B cell (primary cell): ENCODE measurements at regions not wholly inside any gene's neighbourhood (a gene's known extent, or its start where the extent isn't known, plus 50 kb on each side); places are given as distances from the start of the nearest gene placed in this dataset.
A peak's percentile ranks its signal among the peaks of the same experiment; 100 is the strongest.

Experiments used
- ATAC-seq: fragments of 200-7000 bp; cut with Tn5 transposase; one replicate; pipeline ENCODE4 v1.10.0; 2021; ENCODE audit warnings: low read depth, mild to moderate bottlenecking, moderate number of reproducible peaks, moderate library complexity
- CTCF ChIA-PET: fragments of 350-600 bp; sonication (Branson Sonifier 250); formaldehyde crosslinking; loops from one replicate; lab custom pipeline; 2021; ENCODE audit warnings: antibody characterized with exemption, inconsistent platforms; lab: Charles Lee
- POLR2A ChIA-PET: fragments of 350-600 bp; sonication (Branson Sonifier 250); formaldehyde crosslinking; loops from one replicate; lab custom pipeline; 2021; ENCODE audit warnings: antibody characterized with exemption; lab: Charles Lee
- DNase-seq: peaks from one replicate; pipeline ENCODE4 v3.0.0; 2013
- H2AFZ ChIP-seq: 2 replicates; pipeline ENCODE4 v1.6.1; 2012; ENCODE audit warnings: mild to moderate bottlenecking, low read depth, low read length; ENCODE audit not compliant: insufficient read depth, poor library complexity, severe bottlenecking
- H3K27ac ChIP-seq, 2 donors: 1 replicate in 1 of 2; 2 replicates in 1 of 2; pipeline ENCODE4 v1.5.1; 2012 to 2013; ENCODE audit warnings: low read length in 2 of 2, mild to moderate bottlenecking in 2 of 2, moderate library complexity in 1 of 2
- H3K27me3 ChIP-seq, 4 experiments: fragments of 200-600 bp in 1 of 4; sonication (generic) in 1 of 4; replicated peaks in 1 of 4; 1 replicate in 2 of 4; 2 replicates in 2 of 4; pipeline versions ENCODE4 v1.6.1 to v1.7.0; 2013 to 2016; ENCODE audit warnings: low read length in 3 of 4, mild to moderate bottlenecking in 2 of 4, mixed read lengths in 1 of 4, moderate library complexity in 1 of 4; ENCODE audit not compliant: insufficient read depth in 4 of 4, control insufficient read depth in 3 of 4; ENCODE audit errors: control extremely low read depth in 1 of 4
- H3K36me3 ChIP-seq, 2 experiments: replicated peaks in 1 of 2; 1 replicate in 1 of 2; 2 replicates in 1 of 2; pipeline versions ENCODE4 v1.6.1 to v1.7.1; 2013; ENCODE audit warnings: low read length in 1 of 2; ENCODE audit not compliant: insufficient read depth in 2 of 2, control insufficient read depth in 1 of 2; ENCODE audit errors: control extremely low read depth in 1 of 2, extremely low read depth in 1 of 2
- H3K4me1 ChIP-seq, 2 donors: fragments of 200-600 bp in 1 of 2; sonication (generic) in 1 of 2; 1 replicate in 1 of 2; 2 replicates in 1 of 2; pipeline versions ENCODE4 v1.5.1 to v1.6.1; 2013 to 2017; ENCODE audit warnings: low read length in 2 of 2; ENCODE audit not compliant: control insufficient read depth in 2 of 2, insufficient read depth in 2 of 2
- H3K4me2 ChIP-seq: replicated peaks from 2 replicates; pipeline ENCODE3; 2012; ENCODE audit warnings: mild to moderate bottlenecking, low read depth, low read length; ENCODE audit not compliant: poor library complexity, severe bottlenecking
- H3K4me3 ChIP-seq, 5 experiments: fragments of 200-600 bp in 1 of 5; sonication (generic) in 1 of 5; 1 replicate in 3 of 5; 2 replicates in 2 of 5; pipeline versions ENCODE4 v1.5.1 to v1.7.0; 2011 to 2016; ENCODE audit warnings: low read length in 4 of 5, mild to moderate bottlenecking in 4 of 5, low read depth in 2 of 5, control low read depth in 1 of 5, moderate library complexity in 1 of 5; ENCODE audit not compliant: insufficient read depth in 1 of 5; ENCODE audit errors: control extremely low read depth in 1 of 5, extremely low read depth in 1 of 5
- H3K79me2 ChIP-seq: fragments of 200-600 bp; sonication (generic); one replicate; pipeline ENCODE4 v1.6.0; 2016; ENCODE audit warnings: low read length; ENCODE audit not compliant: control insufficient read depth, insufficient read depth
- H3K9ac ChIP-seq: fragments of 200-600 bp; sonication (generic); 2 replicates; pipeline ENCODE4 v1.6.1; 2017; ENCODE audit warnings: mild to moderate bottlenecking, low read length, moderate library complexity
- H3K9me3 ChIP-seq, 3 donors: one replicate each; pipeline versions ENCODE4 v1.6.1 to v1.7.1; 2013; ENCODE audit warnings: low read length in 2 of 3; ENCODE audit not compliant: control insufficient read depth in 2 of 3, insufficient read depth in 1 of 3; ENCODE audit errors: control extremely low read depth in 1 of 3
- H4K20me1 ChIP-seq: 2 replicates; pipeline ENCODE4 v1.6.0; 2012; ENCODE audit warnings: mild to moderate bottlenecking, low read length; ENCODE audit not compliant: insufficient read depth, control insufficient read depth, poor library complexity, severe bottlenecking
- H3K27ac Mint-ChIP-seq: one replicate; pipeline ENCODE4 v1.8.0; 2021; ENCODE audit warnings: mixed read lengths
- H3K27me3 Mint-ChIP-seq: one replicate; pipeline ENCODE4 v1.8.0; 2021; ENCODE audit warnings: mixed read lengths
- H3K4me1 Mint-ChIP-seq: one replicate; pipeline ENCODE4 v1.8.0; 2021; ENCODE audit warnings: mixed read lengths
- H3K4me3 Mint-ChIP-seq: one replicate; pipeline ENCODE4 v1.8.0; 2021; ENCODE audit warnings: mixed read lengths
- H3K9me3 Mint-ChIP-seq: one replicate; pipeline ENCODE4 v1.8.0; 2022; ENCODE audit warnings: mixed read lengths; ENCODE audit not compliant: insufficient read depth
- EZH2 ChIP-seq: IDR thresholded peaks from 2 replicates; pipeline ENCODE4 v1.6.1; 2012; ENCODE audit warnings: borderline replicate concordance, low read depth, mild to moderate bottlenecking, moderate library complexity, low read length; ENCODE audit not compliant: insufficient read depth, poor library complexity, severe bottlenecking
- WGBS: methylation state at CpG from one replicate; pipeline ENCODE4 v1.1.5; 2013; ENCODE audit warnings: missing lambda C conversion rate; ENCODE audit not compliant: insufficient coverage; 5-methylcytosine and 5-hydroxymethylcytosine counted together
- intact Hi-C: fragments of 100-400 bp; cut with micrococcal nuclease; formaldehyde crosslinking; loops from one replicate; pipeline ENCODE4 v1.10.0; 2022
- TF ChIP-seq, protein P1 (sequence below): fragments of 200-600 bp; IDR thresholded peaks from one replicate; pipeline ENCODE4 v1.8.0; 2022; ENCODE audit warnings: antibody characterized with exemption, mild to moderate bottlenecking

DNA sequence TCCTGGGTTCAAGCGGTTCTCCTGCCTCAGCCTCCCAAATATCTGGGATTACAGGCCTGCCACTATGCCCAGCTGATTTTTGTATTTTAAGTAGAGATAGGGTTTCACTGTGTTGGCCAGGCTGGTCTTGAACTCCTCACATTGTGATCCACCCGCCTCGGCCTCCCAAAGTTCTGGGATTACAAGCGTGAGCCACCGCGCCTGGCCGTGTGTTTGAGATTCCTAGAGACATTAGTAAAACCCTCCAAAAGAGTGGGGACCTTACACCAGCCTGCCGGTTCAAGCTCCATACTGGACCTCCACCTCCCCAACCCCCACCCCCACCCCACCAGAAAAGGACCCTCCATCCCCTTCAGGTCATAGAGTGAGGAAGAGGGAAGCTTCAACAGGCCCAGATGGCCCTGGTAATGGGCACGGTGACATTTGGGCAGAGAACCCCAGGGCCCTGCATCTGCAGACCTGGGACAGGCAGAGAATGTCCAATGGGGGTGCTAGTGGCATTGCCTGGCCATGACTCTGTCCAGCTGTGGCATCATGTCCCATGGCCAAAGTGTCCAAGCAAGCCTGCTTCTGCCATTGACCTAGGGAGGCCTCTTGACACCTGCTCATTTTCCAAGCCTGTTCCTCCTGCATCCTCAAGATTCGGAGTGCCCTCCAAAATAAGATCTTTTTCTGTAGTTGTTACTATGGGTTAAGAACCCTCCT, 108.9 kb upstream of the KLF13 start:
- Mint-ChIP-seq H3K9me3 (no peaks in the 10 kb centered on the region), H3K4me1 (peaks cover 28% of the 10 kb centered on the region), H3K27me3 (no peaks in the 10 kb centered on the region), H3K27ac (peak overlapping the region; percentile 51), H3K4me3 (no peak overlapping the region)
- ATAC-seq = no peak
- no peak overlapping the region for H3K4me3 ChIP-seq
- no peaks in the 10 kb centered on the region for H3K9me3 ChIP-seq
- H3K4me2 ChIP-seq = no peak overlapping the region
- peaks cover 0 to 12% of the 10 kb centered on the region in 2 experiments for H3K36me3 ChIP-seq
- no peaks in the 10 kb centered on the region for H3K27me3 ChIP-seq
- 100% methylated on average over 3 of the region's 10 CpGs for WGBS
- DNase-seq = no peak
- no peak for TF ChIP-seq EZH2
- TF ChIP-seq, protein P1, sequence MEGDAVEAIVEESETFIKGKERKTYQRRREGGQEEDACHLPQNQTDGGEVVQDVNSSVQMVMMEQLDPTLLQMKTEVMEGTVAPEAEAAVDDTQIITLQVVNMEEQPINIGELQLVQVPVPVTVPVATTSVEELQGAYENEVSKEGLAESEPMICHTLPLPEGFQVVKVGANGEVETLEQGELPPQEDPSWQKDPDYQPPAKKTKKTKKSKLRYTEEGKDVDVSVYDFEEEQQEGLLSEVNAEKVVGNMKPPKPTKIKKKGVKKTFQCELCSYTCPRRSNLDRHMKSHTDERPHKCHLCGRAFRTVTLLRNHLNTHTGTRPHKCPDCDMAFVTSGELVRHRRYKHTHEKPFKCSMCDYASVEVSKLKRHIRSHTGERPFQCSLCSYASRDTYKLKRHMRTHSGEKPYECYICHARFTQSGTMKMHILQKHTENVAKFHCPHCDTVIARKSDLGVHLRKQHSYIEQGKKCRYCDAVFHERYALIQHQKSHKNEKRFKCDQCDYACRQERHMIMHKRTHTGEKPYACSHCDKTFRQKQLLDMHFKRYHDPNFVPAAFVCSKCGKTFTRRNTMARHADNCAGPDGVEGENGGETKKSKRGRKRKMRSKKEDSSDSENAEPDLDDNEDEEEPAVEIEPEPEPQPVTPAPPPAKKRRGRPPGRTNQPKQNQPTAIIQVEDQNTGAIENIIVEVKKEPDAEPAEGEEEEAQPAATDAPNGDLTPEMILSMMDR = no peak
- H2AFZ ChIP-seq = no peak overlapping the region
- H3K9ac ChIP-seq = no peak overlapping the region
- peak overlapping the region in 1 of 2 donors; percentile 56 for H3K27ac ChIP-seq
- intact Hi-C loops = no loop called here
- H3K4me1 ChIP-seq = peaks cover 15 to 30% of the 10 kb centered on the region in 2 donors
- H4K20me1 ChIP-seq = no peaks in the 10 kb centered on the region
- CTCF ChIA-PET = interaction anchor here (1.0 to 2.7 kb wide), 6 partner anchors 47 to 273 kb away, joined by 3 to 13 read pairs (median 7); no protein-coding TSS in a partner anchor
- POLR2A ChIA-PET = interaction anchor here (0.9 to 2.0 kb wide), 3 partner anchors 10 to 109 kb away, joined by 3 to 7 read pairs (median 6); partner anchors contain the start of gene KLF13
- H3K79me2 ChIP-seq = peaks cover 7% of the 10 kb centered on the region

DNA sequence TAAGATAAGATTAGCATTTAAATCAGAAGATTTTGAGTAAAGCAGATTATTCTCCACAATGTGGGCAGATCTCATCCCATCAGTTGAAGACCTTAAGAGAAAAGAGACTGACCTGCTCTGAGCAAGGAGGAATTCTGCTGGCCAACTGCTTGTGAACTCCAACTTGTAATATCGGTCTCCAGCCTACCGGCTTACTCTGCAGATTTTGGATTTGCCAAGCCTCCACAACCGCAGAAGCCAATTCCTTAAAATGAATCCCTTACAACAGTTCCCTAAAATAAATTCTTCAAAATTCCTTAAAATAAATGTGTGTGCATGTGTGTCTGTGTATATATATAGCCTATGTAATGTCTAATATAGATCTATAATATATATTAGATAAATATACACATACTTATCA, 107.4 kb upstream of the KLF13 start:
- no peaks in the 10 kb centered on the region for H3K27me3 Mint-ChIP-seq
- no peak for ATAC-seq
- CTCF ChIA-PET = interaction anchor here (0.7 to 0.8 kb wide), 2 partner anchors 137 to 216 kb away, joined by 3 read pairs; no protein-coding TSS in a partner anchor

More for the DNA sequence above, 107.4 kb upstream of the KLF13 start:
- 0% methylated on average over 1 of the region's 3 CpGs for WGBS
- Histone ChIP-seq H3K79me2 (peaks cover 6% of the 10 kb centered on the region), H3K4me2 (no peak overlapping the region), H3K4me1 (peaks cover 30 to 44% of the 10 kb centered on the region in 2 donors), H3K27ac (no peak overlapping the region), H3K36me3 (peaks cover 0 to 18% of the 10 kb centered on the region in 2 experiments), H3K4me3 (no peak overlapping the region), H3K9ac (no peak overlapping the region), H3K27me3 (no peaks in the 10 kb centered on the region), H3K9me3 (no peaks in the 10 kb centered on the region), H2AFZ (no peak overlapping the region), H4K20me1 (peaks cover 5% of the 10 kb centered on the region)
- peaks cover 42% of the 10 kb centered on the region for H3K4me1 Mint-ChIP-seq
- DNase-seq = no peak
- H3K4me3 Mint-ChIP-seq = no peak overlapping the region
- TF ChIP-seq, protein P1 = no peak
- no peak for TF ChIP-seq EZH2
- peak overlapping the region; percentile 56 for H3K27ac Mint-ChIP-seq
- H3K9me3 Mint-ChIP-seq = no peaks in the 10 kb centered on the region
- intact Hi-C loops = no loop called here
- POLR2A ChIA-PET = no interaction called here
